SK-N-SH treated with all-trans-retinoic acid at 6 μM for 48 hours (cell line): ENCODE measurements at regions not wholly inside any gene's neighbourhood (a gene's known extent, or its start where the extent isn't known, plus 50 kb on each side); places are given as distances from the start of the nearest gene placed in this dataset.

ENCODE experiments used
- TOX ChIP-seq: fragments of 250-450 bp; sonication (Bioruptor Pico); IDR thresholded peaks from 2 replicates; pipeline ENCODE4 v1.8.0; 2021; ENCODE audit warnings: mild to moderate bottlenecking, moderate library complexity, borderline replicate concordance
- ZFP30 ChIP-seq: fragments of 450-650 bp; formaldehyde crosslinking; IDR thresholded peaks from 2 replicates; pipeline ENCODE4 v1.5.0; 2022; ENCODE audit warnings: mild to moderate bottlenecking, moderate library complexity
- ZNF70 ChIP-seq: fragments of 450-650 bp; formaldehyde crosslinking; IDR thresholded peaks from 2 replicates; pipeline ENCODE4 v1.5.0; 2020; ENCODE audit warnings: mild to moderate bottlenecking, moderate library complexity

GRCh38 chr13:89082623-89083022 is 1411.5 kb downstream of the SLITRK5 start:
- TF ChIP-seq ZFP30 (CRISPR knock-in tag): no peak
- TF ChIP-seq TOX (CRISPR knock-in tag): no peak
- TF ChIP-seq ZNF70 (CRISPR knock-in tag): no peak
